ENCODE measurements at regions not wholly inside any gene's neighbourhood (a gene's known extent, or its start where the extent isn't known, plus 50 kb on each side); places are given as distances from the start of the nearest gene placed in this dataset.

- H3K4me2 ChIP-seq = no peak overlapping the region
- Mint-ChIP-seq H3K27ac (no peak overlapping the region), H3K27me3 (ENCODE audit: insufficient read depth, low read depth, poor library complexity) (peaks cover 3% of the 10 kb centered on the region), H3K4me3 (no peak overlapping the region), H3K9me3 (no peaks in the 10 kb centered on the region), H3K4me1 (no peaks in the 10 kb centered on the region), H3K36me3 (ENCODE audit: low read depth) (no peaks in the 10 kb centered on the region)
- no peaks in the 10 kb centered on the region for H3K4me1 ChIP-seq (ENCODE audit: insufficient read depth)
- H3K27ac ChIP-seq (ENCODE audit: low read depth) = no peak overlapping the region
- DNase-seq (ENCODE audit: low spot score) = no peak
- H3K27me3 ChIP-seq (ENCODE audit: insufficient read depth) = no peaks in the 10 kb centered on the region
- no peaks in the 10 kb centered on the region for H3K36me3 ChIP-seq (ENCODE audit: insufficient read depth)
- no peak overlapping the region for H2AFZ ChIP-seq
- H3K79me2 ChIP-seq (replicated peaks; ENCODE audit: insufficient read depth) = no peaks in the 10 kb centered on the region
- peaks cover 10% of the 10 kb centered on the region; the same call in 1 of the 2 replicates for H3K9me2 ChIP-seq (ENCODE audit: insufficient read depth)
- no peaks in the 10 kb centered on the region for H4K20me1 ChIP-seq (replicated peaks; ENCODE audit: insufficient read depth)
- TF ChIP-seq ZNF331 (CRISPR knock-in tag; IDR thresholded peaks at IDR 0.05; ENCODE audit: low read depth) = no peak
- TF ChIP-seq ETS1 (IDR thresholded peaks at IDR 0.05) = no peak
- TF ChIP-seq EZH2 (IDR thresholded peaks at IDR 0.05; ENCODE audit: low read depth, unreplicated experiment) = no peak
- no peak for TF ChIP-seq ZNF462 (CRISPR knock-in tag; IDR thresholded peaks at IDR 0.05)
- no peak for TF ChIP-seq JUNB (IDR thresholded peaks at IDR 0.05; ENCODE audit: unreplicated experiment)
- TF ChIP-seq NANOG (IDR thresholded peaks at IDR 0.05; ENCODE audit: borderline replicate concordance) = no peak
- no peak for TF ChIP-seq EZH2phosphoT487 (IDR thresholded peaks at IDR 0.05; ENCODE audit: unreplicated experiment)
- TF ChIP-seq CTCF (conservative IDR thresholded peaks at IDR 0.05; ENCODE audit: low read depth in 2 of 2) = no peak
- TF ChIP-seq CREB1 (CRISPR knock-in tag; IDR thresholded peaks at IDR 0.05; ENCODE audit: low read depth) = no peak
- no peak for TF ChIP-seq POLR2AphosphoS5 (IDR thresholded peaks at IDR 0.05; ENCODE audit: low read depth)
- TF ChIP-seq ZNF114 (CRISPR knock-in tag; IDR thresholded peaks at IDR 0.05) = no peak
- TF ChIP-seq REST (IDR thresholded peaks at IDR 0.05; ENCODE audit: unreplicated experiment) = no peak
- TF ChIP-seq STAT1 (IDR thresholded peaks at IDR 0.05; ENCODE audit: unreplicated experiment) = no peak
- H3F3A ChIP-seq (replicated peaks; ENCODE audit: low read depth) = no peaks in the 10 kb centered on the region
- ATAC-seq = no peak
- H3K4me3 ChIP-seq = no peak overlapping the region
Measured at GRCh38 chr9:87071473-87071872, 124.2 kb upstream of the GAS1 start.
